ENCODE measurements at regions not wholly inside any gene's neighbourhood (a gene's known extent, or its start where the extent isn't known, plus 50 kb on each side); places are given as distances from the start of the nearest gene placed in this dataset.

GRCh38 chr5:91591076-91591475 is 208.0 kb upstream of the ARRDC3 start:
- no peak overlapping the region for H3K27ac ChIP-seq (ENCODE audit: low read length)
- H3F3A ChIP-seq (ENCODE audit: insufficient read depth, low read length, poor library complexity, severe bottlenecking): no peaks in the 10 kb centered on the region
- no peaks in the 10 kb centered on the region for H3K79me2 ChIP-seq (replicated peaks; ENCODE audit: insufficient read depth, low read length)
- H3K4me2 ChIP-seq (ENCODE audit: low read length): no peak overlapping the region
- H3K27me3 ChIP-seq (ENCODE audit: insufficient read depth, low read depth, low read length): no peaks in the 10 kb centered on the region
- H4K20me1 ChIP-seq (ENCODE audit: insufficient read depth): no peaks in the 10 kb centered on the region
- H3K4me3 ChIP-seq (ENCODE audit: low read length): no peak overlapping the region
- H3K9ac ChIP-seq (ENCODE audit: low read length): no peak overlapping the region
- H3K9me3 ChIP-seq (ENCODE audit: low read length): no peaks in the 10 kb centered on the region
- TF ChIP-seq SMC3 (conservative IDR thresholded peaks at IDR 0.05; ENCODE audit: poor library complexity): no peak
- no peak for TF ChIP-seq RAD21 (conservative IDR thresholded peaks at IDR 0.05)
- no peak for TF ChIP-seq MXI1 (conservative IDR thresholded peaks at IDR 0.05; ENCODE audit: poor library complexity, severe bottlenecking)
- TF ChIP-seq, protein P1, sequence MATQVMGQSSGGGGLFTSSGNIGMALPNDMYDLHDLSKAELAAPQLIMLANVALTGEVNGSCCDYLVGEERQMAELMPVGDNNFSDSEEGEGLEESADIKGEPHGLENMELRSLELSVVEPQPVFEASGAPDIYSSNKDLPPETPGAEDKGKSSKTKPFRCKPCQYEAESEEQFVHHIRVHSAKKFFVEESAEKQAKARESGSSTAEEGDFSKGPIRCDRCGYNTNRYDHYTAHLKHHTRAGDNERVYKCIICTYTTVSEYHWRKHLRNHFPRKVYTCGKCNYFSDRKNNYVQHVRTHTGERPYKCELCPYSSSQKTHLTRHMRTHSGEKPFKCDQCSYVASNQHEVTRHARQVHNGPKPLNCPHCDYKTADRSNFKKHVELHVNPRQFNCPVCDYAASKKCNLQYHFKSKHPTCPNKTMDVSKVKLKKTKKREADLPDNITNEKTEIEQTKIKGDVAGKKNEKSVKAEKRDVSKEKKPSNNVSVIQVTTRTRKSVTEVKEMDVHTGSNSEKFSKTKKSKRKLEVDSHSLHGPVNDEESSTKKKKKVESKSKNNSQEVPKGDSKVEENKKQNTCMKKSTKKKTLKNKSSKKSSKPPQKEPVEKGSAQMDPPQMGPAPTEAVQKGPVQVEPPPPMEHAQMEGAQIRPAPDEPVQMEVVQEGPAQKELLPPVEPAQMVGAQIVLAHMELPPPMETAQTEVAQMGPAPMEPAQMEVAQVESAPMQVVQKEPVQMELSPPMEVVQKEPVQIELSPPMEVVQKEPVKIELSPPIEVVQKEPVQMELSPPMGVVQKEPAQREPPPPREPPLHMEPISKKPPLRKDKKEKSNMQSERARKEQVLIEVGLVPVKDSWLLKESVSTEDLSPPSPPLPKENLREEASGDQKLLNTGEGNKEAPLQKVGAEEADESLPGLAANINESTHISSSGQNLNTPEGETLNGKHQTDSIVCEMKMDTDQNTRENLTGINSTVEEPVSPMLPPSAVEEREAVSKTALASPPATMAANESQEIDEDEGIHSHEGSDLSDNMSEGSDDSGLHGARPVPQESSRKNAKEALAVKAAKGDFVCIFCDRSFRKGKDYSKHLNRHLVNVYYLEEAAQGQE (IDR thresholded peaks at IDR 0.05; ENCODE audit: borderline replicate concordance): no peak
- no peak for TF ChIP-seq CTCF (IDR thresholded peaks at IDR 0.05; ENCODE audit: poor library complexity, severe bottlenecking)
- TF ChIP-seq TAF1 (IDR thresholded peaks at IDR 0.05; ENCODE audit: low read depth): no peak
- TF ChIP-seq POLR2AphosphoS5 (IDR thresholded peaks at IDR 0.05): no peak
- TF ChIP-seq EZH2 (IDR thresholded peaks at IDR 0.05; ENCODE audit: borderline replicate concordance, insufficient read depth, low read length, poor library complexity, severe bottlenecking): no peak
- TF ChIP-seq EP300 (conservative IDR thresholded peaks at IDR 0.05; ENCODE audit: poor library complexity, severe bottlenecking): no peak
- no peaks in the 10 kb centered on the region for H3K36me3 ChIP-seq (ENCODE audit: insufficient read depth, low read length)
- H3K9me2 ChIP-seq (ENCODE audit: insufficient read depth, low read length): no peaks in the 10 kb centered on the region
- H2AFZ ChIP-seq (ENCODE audit: low read depth, low read length): no peak overlapping the region

DNA sequence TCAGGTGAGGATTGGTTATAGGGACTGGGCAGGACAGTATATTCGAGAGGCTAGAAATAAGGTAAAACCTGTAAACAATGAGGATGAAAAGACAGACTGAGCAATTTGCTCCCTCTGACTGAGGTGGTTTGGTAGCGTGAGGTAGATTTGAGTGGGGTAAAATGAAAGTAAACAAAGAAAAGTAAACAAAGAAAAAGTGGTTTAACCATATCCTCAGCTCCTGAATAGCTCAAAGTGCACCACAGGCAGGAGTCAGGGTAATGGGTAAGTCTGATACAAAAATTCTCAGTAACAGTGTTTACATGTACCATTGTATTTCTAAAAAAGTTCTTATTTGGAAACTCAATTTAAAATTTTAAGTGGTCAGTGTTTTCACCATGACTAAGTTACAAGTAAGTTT is 203.1 kb upstream of the ARRDC3 start:
- no peak overlapping the region for H3K9ac ChIP-seq (ENCODE audit: low read length)
- H3K4me2 ChIP-seq (ENCODE audit: low read length): no peak overlapping the region
- TF ChIP-seq MXI1 (conservative IDR thresholded peaks at IDR 0.05; ENCODE audit: poor library complexity, severe bottlenecking) (no peak), EZH2 (IDR thresholded peaks at IDR 0.05; ENCODE audit: borderline replicate concordance, insufficient read depth, low read length, poor library complexity, severe bottlenecking) (no peak), CTCF (IDR thresholded peaks at IDR 0.05; ENCODE audit: poor library complexity, severe bottlenecking) (no peak), RAD21 (conservative IDR thresholded peaks at IDR 0.05) (no peak), EP300 (conservative IDR thresholded peaks at IDR 0.05; ENCODE audit: poor library complexity, severe bottlenecking) (no peak), POLR2AphosphoS5 (IDR thresholded peaks at IDR 0.05) (no peak), SMC3 (conservative IDR thresholded peaks at IDR 0.05; ENCODE audit: poor library complexity) (no peak), TAF1 (IDR thresholded peaks at IDR 0.05; ENCODE audit: low read depth) (no peak)
- TF ChIP-seq, protein P1 (IDR thresholded peaks at IDR 0.05; ENCODE audit: borderline replicate concordance): no peak
- H4K20me1 ChIP-seq (ENCODE audit: insufficient read depth): no peaks in the 10 kb centered on the region
- no peak overlapping the region for H2AFZ ChIP-seq (ENCODE audit: low read depth, low read length)
- H3K4me3 ChIP-seq (ENCODE audit: low read length): no peak overlapping the region
- no peaks in the 10 kb centered on the region for H3K36me3 ChIP-seq (ENCODE audit: insufficient read depth, low read length)
- no peaks in the 10 kb centered on the region for H3K9me3 ChIP-seq (ENCODE audit: low read length)
- no peaks in the 10 kb centered on the region for H3K79me2 ChIP-seq (replicated peaks; ENCODE audit: insufficient read depth, low read length)
- no peaks in the 10 kb centered on the region for H3K9me2 ChIP-seq (ENCODE audit: insufficient read depth, low read length)
- no peaks in the 10 kb centered on the region for H3F3A ChIP-seq (ENCODE audit: insufficient read depth, low read length, poor library complexity, severe bottlenecking)
- no peak overlapping the region for H3K27ac ChIP-seq (ENCODE audit: low read length)
- no peaks in the 10 kb centered on the region for H3K27me3 ChIP-seq (ENCODE audit: insufficient read depth, low read depth, low read length)
